Non-pigmented ciliary epithelial cell (primary cell): ENCODE measurements at regions not wholly inside any gene's neighbourhood (a gene's known extent, or its start where the extent isn't known, plus 50 kb on each side); places are given as distances from the start of the nearest gene placed in this dataset.

Experiments
- DNase-seq: peaks from one replicate; pipeline ENCODE4 v3.0.0-alpha.2; 2010; ENCODE audit warnings: low read depth

DNA sequence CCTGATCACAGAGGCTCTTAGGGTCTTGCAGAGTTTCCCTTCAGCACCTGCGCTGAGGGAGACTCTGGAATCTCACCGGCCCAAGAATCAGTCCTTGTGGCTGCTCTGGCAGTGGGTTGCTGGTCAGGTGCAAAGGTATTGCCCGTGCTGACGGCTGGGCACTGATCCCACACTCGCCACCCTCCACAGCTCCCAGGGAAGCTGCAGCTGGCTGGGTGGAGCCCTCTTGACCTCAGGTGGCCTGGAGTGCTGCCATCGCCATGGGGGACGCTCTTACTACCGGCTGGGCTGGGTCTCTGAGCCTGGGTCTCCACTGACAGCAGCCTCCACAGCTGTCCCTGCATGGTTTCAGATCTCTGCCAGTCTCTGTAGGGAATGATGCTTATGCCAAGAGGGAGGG is 52.6 kb upstream of the EPHB3 start:
- DNase-seq = no peak

DNA sequence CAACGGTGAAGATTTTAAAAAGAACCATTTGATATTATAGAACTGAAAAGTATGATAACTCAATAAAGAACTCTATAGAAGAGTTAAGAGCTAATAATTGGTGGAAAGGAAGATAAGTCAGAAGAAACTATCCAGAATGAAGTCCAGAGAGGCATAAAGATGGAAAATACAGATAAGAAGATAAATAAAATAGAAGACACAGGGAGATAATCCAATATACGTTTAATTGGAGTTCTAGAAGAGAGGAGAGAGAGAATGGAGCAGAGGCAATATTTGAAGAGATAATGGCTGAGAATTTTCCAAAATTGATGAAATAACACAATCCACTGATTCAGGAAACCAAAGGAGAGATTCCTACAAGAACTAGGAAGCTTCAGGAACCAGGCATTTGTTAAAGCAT is 49.8 kb upstream of the EPHB3 start:
- no peak for DNase-seq
